IPS DF 4.7 (cell line): ENCODE measurements at regions not wholly inside any gene's neighbourhood (a gene's known extent, or its start where the extent isn't known, plus 50 kb on each side); places are given as distances from the start of the nearest gene placed in this dataset.
"Not testable (repeated sequence)": the region's sequence is repeated elsewhere in the genome, so short reads cannot be mapped to it uniquely, and the experiment has no call there.

Experiments
- DNase-seq: peaks from one replicate; pipeline ENCODE4 v3.0.0-alpha.2; 2013; ENCODE audit warnings: low spot score; ENCODE audit errors: extremely low read depth

DNA sequence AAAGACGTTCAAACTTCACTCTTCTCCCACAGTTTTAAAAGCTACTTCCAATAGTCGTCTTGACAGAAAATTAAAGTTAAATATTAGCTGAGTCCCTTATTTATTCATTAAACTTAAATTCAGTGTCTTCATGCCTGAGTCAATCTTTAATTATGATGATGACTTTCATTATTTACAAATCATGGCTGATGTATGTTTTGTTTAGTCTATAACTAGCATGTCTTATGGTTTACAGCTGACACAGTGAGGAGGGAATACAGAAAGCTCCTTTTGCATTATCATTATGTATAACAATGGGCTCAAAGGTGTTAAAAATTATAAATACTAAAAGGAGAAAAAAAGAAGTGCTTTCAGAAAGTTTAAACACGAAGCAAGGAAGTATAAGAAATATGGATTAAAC lies 1333.1 kb downstream of the CDH8 start:
- no peak for DNase-seq

DNA sequence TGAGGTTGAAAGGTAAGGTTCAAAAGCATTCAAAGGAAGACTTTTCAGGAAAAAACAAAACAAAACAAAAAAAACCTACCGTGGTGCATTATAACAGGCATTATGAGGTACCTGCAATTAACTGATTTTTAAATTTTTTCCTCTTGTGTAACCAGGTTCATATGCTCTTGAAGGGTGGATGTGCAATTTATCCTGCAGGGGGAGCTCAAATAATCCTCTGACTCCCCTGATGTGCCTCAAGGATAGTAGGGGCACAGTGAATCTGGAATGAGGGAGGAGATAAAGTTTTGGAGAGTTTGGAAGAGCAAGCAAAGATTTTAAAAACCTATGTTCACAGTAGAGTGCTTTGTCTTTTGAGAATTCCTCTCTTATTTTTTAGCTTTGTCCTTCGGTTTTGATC lies 1349.4 kb downstream of the CDH8 start:
- peak; percentile 11 for DNase-seq

DNA sequence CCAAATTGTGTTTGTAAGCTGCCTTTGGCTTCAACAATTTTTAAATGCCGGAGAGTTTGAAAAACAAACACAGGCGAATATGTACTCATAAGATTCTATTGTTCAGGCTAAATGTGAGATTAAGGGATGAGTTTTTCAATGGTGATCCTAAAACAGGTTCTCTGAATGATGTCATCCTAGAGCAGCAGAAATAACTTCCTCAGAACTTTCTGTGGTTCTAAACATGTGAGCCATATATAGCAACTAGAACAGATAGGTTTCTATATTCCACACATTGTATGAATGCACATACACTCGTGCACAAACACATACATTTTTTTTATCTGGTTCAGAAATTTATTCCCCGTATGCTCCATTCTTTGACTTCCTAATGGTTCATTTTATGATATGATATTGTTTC lies 1352.2 kb downstream of the CDH8 start:
- no peak for DNase-seq

DNA sequence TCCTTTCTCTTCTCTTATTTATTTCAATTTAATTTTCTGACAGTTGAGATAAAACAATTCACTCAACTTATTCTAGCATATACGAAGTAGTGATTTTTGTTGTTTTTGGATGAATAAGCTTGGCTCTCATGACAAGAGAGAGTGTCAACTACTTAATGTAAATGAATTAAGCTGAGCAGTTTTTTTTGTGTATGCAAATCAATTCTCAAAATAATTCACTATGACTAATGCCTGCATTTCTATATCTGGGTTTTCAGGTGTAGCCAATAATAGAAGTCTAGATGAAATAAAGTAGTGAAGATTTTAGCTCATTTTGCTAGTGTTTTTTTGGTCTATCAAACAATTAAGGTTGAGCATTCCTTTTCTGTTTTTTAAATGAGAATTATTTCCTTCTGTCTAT lies 1354.0 kb downstream of the CDH8 start:
- DNase-seq, result no peak

DNA sequence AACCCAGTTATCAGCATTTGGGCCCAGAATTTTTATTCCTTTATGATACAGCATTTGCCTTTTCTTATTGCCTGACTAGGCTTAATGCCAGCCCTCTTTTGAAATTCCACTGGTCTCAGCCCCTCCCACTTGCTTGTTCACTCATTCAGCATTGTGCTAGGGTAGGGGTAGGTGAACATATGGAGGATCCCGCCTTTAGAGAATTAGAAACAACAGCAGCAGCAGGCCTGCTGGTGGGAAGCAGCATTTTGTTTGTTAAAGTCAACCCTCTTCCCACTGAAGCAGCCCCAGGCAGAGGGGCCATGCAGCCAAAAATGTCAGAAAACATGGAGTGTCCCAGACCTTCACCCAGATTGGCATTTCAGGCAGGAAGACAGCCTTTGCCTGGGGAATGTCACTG lies 1355.2 kb downstream of the CDH8 start:
- DNase-seq, result no peak

DNA sequence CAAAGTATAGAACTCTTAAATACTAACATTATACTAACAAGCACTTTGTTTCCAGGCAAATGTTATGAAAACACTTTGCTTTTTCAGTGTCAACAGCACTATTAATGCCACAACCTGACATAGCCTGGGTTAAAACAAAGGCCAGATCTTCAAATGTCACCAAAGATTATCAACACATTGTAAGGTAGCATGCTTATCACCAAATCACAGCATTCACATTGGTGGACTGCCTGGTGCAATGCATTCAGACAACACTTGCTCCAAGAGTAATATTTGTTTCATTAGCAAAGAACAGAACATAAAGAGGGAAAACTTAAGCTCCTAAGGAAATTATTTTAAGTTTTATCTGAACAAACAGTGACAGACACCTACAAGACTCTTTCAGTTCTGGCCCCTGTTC lies 1361.2 kb downstream of the CDH8 start:
- no peak for DNase-seq

DNA sequence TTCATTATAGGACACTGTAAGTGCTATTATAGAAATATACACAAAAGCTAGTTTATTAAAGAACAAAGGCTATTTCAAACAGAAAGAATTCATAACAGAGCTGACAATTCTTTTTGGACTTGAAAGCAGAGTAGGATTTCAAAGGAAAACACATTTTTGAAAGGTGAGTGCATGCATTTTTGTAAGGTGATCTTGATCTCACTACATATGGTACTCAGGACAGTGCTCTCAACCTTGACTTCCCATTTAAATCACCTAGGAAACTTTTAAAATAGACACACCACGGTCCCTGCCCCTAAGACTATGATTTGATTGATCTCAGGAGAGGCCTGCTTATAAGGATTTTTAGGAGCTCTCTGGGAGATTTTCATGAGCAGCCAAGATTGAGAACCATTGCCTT lies 1362.0 kb downstream of the CDH8 start:
- no peak for DNase-seq

DNA sequence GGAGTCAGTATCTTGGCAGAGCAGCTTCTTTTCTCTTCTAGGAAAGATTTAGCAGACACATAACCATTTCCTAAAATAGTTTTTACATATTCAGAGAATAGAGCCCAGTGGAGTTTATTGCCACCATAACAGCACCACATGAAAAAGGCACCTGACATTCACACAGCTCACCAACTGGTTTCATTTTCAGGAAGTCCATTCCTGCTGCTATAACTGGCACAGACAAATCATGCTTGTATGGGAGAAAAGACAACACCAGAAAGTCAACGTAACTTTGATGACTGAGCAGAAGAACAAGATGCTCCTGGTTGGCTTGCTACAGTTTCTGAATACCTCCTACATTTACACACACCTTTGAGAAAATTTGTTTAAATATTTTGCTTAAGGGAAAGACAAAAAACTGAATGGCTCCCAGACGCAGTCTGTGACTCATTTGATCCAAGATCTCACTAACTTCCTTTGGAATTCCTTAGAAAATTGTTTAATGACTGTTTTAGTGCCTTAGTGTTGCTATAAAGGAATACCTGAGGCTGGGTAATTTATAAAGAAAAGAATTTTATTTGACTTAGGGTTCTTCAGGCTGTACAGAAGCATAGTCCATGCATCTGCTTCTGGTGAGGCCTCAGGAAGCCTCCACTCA lies 1380.6 kb downstream of the CDH8 start:
- DNase-seq, result no peak

DNA sequence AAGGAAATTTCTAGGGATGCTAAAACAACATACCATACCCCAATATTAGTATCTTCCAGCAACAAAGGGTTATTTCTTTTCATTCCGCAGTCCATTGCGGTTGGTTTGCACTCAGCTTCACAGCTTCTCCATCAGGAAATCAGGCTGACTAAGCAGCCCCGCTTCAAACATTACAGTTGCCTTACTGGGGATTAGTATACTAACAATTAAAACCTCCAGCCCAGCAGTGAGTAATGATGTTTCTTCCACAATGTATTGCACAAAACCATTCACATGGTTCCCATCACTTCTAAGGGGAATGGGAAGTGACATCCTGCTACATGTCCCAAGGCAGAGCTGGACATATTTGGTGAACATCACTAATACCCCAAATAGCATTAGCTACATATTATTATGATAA lies 1384.9 kb downstream of the CDH8 start:
- DNase-seq, result no peak

DNA sequence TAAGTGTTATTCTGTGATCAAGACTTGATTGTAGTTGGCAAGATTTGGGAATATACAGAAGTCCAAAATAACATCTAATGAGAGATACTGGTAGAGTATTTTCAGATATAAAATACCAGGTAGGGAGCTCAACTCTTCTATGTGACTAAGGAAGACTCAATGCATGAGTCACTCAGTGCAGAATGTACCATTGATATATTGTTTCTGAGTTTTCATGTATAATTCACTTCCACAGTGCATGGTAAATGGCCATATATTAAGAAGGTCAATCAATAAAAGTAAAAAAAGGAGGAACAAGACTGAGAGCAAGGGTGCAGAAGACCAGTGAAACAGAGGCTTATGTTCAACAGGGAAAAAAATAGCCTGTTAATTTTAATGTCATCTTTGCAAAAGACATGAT lies 1387.9 kb downstream of the CDH8 start:
- DNase-seq, result no peak

DNA sequence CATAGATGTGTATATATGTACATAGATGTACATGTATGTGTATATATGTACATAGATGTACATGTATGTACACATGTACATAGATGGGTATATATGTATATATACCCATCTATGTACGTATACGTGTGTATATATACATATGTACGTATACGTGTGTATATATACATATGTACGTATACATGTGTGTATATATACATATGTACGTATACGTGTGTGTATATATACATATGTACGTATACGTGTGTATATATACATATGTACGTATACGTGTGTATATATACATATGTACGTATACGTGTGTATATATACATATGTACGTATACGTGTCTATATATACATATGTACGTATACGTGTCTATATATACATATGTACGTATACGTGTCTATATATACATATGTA lies 1388.8 kb downstream of the CDH8 start:
- not testable (repeated sequence) for DNase-seq

DNA sequence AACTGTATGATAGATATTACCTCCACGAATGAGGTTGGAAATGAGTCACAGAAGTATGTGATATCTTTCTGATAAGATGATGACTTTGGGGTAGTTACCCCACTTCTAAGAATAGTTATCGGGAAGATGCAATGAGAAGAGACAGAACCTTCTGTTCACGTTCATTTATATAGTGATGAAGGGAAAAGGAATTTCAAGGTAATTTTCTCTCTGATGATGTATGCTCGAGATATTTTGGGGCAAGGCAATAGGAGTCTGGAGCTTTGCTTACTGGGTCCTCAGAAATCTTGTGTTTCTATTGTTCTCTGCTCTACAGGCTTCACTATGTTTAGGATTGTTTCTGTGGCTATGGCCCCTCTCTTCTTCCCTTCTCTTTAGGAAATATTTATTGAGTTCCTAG lies 1389.6 kb downstream of the CDH8 start:
- DNase-seq, result no peak

DNA sequence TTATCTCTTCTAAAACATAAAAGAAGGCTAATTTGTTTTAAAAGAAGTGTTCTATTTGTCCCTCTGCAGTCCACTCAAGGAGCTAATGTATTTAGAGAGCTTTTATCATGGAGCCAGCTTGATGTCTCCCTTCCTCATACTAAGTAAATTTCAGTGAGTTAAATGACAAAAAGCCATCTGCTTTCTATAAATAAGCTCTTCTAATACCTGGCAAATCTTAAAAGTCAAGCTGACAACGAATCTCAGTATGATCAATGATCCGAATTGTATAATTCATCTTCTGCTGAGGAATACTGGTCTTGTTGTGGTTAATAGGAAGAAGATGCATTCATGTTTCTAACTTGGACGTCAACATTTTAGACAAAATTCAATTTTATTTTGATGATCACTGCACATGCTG lies 1390.7 kb downstream of the CDH8 start:
- no peak for DNase-seq

DNA sequence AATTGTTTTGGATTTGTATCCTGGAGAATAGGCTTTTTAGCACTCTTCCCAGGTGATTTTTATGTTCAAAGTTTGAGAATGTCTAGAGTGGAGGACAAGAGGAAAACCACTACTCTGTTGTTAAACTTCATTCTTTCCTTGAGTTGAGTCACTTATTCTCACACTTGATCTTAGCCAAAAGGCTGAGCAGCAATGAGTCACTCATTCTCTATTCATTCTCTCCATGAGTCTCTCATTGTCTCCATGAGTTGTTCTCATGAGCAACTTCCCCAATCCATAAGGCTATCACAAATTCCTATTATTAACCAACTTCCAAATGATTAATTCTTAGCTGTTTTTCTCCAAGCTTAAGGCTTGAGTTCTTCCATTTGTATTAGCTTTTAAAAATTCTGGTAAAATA lies 1393.3 kb downstream of the CDH8 start:
- no peak for DNase-seq

DNA sequence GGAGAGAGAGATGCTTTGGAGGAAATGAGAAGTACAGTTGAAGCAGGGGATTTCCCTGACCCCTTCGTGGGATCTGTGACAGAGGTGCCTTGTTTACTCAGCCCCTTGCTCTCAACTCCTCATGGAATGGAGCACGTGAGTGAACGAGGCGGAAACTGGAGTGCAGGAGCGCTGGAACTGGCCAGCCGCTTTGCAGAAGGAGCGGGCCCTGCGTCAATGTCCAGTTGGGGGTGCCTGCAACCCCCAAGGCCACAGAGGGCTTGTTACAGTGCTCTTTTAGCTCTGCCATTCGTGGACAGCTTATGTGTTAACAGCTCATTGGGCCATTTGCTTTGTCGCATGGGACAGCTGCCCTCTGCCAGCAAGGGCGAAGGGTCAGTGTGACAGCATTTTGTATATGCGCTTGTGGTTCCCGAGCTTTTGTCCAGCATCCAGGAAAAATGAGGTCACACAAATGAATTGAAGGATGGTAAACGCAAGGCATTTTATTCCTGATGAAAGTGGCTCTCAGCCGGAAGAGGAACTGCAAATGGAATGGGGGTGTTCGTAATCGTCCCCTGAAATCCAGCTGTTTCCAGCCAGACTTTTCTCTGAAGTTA lies 1395.1 kb downstream of the CDH8 start:
- no peak for DNase-seq

DNA sequence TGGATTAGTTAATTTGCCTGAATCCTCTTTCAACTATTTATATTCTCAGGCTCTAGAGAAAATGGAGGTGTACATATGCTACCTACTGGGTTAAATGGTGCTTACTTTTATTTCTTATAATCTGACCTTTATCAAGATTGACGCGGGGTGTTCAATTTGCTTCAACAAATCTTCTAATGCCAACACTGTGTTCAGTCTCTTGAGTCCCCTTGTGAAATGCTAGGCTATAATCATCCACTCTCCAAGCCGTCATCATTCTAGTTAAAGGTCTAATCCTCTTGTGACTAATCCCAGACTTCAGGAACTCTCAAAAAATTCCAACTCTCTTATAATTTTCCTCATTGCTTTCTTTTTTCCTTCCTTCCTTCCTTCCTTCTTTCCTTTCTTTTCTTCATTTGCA lies 1396.2 kb downstream of the CDH8 start:
- no peak for DNase-seq

DNA sequence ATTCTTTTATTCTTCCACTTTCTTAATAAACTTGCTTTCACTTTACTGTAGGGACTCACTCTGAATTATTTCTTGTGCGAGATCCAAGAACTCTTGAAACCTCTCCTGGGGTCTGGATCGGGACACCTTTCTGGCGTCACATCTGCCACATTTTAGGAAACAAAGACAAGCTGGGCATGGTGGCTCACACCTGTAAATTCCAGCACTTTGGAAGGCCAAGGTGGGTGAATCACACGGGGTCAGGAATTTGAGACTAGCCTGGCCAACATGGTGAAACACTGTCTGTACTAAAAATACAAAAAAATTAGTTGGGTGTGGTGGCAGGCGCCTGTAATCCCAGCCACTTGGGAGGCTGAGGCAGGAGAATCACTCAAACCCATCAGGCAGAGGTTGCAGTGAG lies 1399.6 kb downstream of the CDH8 start:
- DNase-seq, result not testable (repeated sequence)

DNA sequence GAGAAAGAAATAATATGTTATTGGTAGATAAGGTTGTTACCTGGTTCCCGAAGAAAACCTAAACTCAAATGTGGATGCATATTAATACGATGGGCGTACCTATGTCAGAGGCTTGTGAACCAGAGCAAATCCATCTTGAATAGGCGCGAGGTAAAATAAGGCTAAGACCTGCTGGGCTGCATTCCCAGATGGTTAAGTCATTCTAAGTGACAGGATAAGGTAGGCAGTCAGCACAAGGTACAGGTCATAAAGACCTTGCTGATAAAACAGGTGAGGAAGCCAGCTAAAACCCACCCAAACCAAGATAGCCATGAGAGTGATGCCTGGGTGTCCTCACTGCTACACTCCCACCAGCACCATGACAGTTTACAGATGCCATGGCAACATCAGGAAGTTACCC lies 1400.1 kb downstream of the CDH8 start:
- DNase-seq, result no peak

DNA sequence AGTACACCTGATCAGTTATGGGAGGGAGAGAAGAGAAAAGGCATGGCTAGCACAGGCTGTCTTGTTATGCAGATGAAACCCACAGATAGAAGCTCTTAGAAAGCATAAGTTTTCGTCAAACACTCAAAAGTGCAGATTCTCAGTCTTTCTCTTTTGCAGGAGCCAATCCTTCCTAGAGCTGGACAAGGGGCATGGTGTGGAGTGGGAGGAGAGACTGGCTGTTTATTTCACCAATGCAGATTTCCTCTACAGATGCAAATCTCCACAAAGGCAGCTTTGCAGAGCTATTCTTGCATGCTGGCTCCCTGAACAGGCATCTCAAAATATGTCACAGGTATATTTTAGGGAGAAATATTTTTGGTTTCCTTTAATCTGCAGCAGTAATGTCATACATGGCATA lies 1400.7 kb downstream of the CDH8 start:
- no peak for DNase-seq

DNA sequence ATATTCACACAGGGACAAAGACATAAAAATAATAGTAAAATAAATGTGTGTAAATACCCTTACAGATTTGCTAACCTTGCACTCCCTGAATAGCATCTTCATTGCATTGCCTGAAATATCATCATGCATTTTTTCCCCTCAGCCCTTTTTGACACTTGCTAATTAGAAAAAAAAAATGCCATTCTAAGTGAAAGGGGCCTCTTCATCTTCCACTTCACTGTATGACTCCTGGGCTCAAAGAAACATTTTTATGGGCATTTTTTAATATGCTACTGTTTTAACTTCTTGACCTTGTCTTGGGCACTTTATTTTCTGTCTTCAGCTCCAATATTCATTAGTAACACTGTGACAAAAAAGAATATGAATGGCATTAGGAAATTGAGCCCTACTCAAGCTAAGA lies 1424.4 kb downstream of the CDH8 start:
- DNase-seq, result no peak

DNA sequence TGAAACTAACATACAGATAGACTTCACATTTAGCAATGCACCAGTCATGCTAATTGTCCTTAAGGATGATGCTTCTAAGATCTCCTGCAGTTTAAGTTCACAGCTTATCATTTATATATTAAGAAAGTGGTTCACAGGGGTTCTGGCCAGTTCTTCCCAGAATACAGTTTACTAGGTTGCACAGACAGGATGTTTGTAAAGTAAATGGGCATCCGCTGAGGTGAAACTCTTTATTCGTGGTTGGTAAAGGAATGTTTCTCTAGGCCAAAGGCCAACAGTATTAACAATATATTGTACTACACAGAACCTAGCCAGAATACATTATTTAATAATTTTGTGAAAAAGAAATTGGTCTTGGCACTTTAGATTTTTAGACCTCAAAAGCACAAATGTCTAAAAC lies 1427.3 kb downstream of the CDH8 start:
- no peak for DNase-seq

DNA sequence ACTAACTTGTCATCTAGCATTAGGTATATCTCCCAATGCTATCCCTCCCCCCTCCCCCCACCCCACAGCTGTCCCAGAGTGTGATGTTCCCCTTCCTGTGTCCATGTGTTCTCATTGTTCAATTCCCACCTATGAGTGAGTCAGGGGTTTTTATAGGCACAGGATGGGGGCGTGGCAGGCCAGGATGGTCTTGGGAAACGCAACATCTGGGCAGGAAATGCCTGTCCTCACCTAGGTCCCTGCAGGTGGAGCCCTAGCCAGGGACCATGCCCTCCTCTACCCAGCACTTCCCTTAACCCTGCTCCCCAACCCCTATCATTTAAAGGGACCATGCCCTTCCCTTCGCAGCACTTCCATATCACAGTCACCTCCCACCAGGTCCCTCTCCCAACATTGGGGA lies 1430.6 kb downstream of the CDH8 start:
- not testable (repeated sequence) for DNase-seq

DNA sequence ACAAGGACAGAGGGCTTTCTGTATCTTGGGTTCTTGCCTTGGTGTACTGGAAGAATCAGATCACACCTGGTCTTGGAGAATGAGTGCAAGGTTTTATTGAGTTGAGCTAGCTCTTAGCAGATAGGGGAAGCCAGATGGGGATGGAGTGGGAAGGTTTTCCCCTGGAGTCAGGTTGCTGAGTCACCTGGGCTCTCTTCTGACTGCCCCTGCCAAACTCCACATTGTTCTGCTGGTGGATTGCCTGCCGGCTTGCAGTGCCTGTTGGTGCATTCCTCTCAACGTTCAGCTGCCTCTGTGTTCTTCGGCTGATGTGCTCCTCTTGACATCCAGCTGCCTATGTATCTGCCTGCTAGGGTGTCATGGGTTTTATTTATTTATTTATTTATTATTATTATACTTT lies 1431.1 kb downstream of the CDH8 start:
- DNase-seq, result no peak

DNA sequence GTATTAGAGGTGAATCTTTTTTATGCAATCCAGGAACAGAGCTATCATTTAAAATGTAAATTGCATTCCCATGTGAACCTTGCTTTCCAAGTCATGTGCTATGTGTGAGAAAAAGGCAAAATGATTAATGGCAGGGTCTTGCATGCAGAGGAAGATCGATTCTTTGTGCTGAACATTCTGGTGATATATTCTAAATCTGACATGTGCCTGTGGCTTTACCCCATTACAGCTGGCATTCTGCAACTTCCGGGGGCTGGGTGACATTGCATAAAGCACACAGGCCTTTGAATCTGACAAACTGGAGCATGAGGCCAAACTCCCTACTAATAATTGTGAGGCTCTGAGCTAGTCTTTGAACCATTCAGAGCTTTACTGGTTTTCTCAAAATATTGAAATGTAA lies 1449.7 kb downstream of the CDH8 start:
- DNase-seq, result no peak
